Caco-2 (cell line): ENCODE measurements at regions not wholly inside any gene's neighbourhood (a gene's known extent, or its start where the extent isn't known, plus 50 kb on each side); places are given as distances from the start of the nearest gene placed in this dataset.

Source experiments
- BruUV-seq: library from RNA; stranded (reverse); fragments of 400-500 nt; replicated peaks from 2 replicates; lab custom pipeline; 2021; lab: Mats Ljungman, UMichigan
- CTCF ChIA-PET: fragments of 300-600 bp; sonication (Branson Sonifier 250); formaldehyde crosslinking; loops from one replicate; lab custom pipeline; 2022; ENCODE audit warnings: antibody characterized with exemption; lab: Charles Lee
- POLR2A ChIA-PET: fragments of 300-600 bp; sonication (Branson Sonifier 250); formaldehyde crosslinking; loops from one replicate; lab custom pipeline; 2022; ENCODE audit warnings: antibody characterized with exemption; lab: Charles Lee
- DNase-seq, 2 experiments: peaks; one replicate each; pipeline versions ENCODE4 v3.0.0 to v3.0.0-alpha.2; 2020 to 2022
- H3K27me3 ChIP-seq: replicated peaks from 2 replicates; pipeline ENCODE4 v1.6.0; 2011; ENCODE audit warnings: low read length; ENCODE audit not compliant: control insufficient read depth, insufficient read depth
- H3K36me3 ChIP-seq: 2 replicates; pipeline ENCODE4 v1.5.1; 2011; ENCODE audit warnings: low read length; ENCODE audit not compliant: control insufficient read depth, insufficient read depth
- H3K4me1 ChIP-seq: fragments of 250-450 bp; sonication (Bioruptor Pico); 2 replicates; pipeline ENCODE4 v1.5.1; 2020; ENCODE audit warnings: mild to moderate bottlenecking
- H3K4me3 ChIP-seq: 2 replicates; pipeline ENCODE4 v1.5.1; 2011; ENCODE audit warnings: low read depth, mild to moderate bottlenecking, control low read depth, low read length
- H3K9me3 ChIP-seq: fragments of 250-450 bp; sonication (Bioruptor Pico); 2 replicates; pipeline ENCODE4 v1.5.1; 2020; ENCODE audit warnings: mild to moderate bottlenecking, moderate library complexity
- H3K27ac Mint-ChIP-seq: one replicate; pipeline ENCODE4 v1.8.0; 2022; ENCODE audit warnings: mixed read lengths; ENCODE audit not compliant: unreplicated experiment
- H3K27me3 Mint-ChIP-seq: one replicate; pipeline ENCODE4 v1.8.0; 2022; ENCODE audit warnings: mixed read lengths; ENCODE audit not compliant: insufficient read depth, unreplicated experiment
- H3K36me3 Mint-ChIP-seq: one replicate; pipeline ENCODE4 v1.8.0; 2022; ENCODE audit warnings: mild to moderate bottlenecking, mixed read lengths; ENCODE audit not compliant: insufficient read depth, unreplicated experiment
- H3K4me1 Mint-ChIP-seq: one replicate; pipeline ENCODE4 v1.8.0; 2022; ENCODE audit warnings: low read depth, mixed read lengths; ENCODE audit not compliant: unreplicated experiment
- H3K4me3 Mint-ChIP-seq: one replicate; pipeline ENCODE4 v1.8.0; 2022; ENCODE audit warnings: mild to moderate bottlenecking, moderate library complexity, mixed read lengths; ENCODE audit not compliant: unreplicated experiment
- H3K9me3 Mint-ChIP-seq: one replicate; pipeline ENCODE4 v1.8.0; 2022; ENCODE audit warnings: mixed read lengths; ENCODE audit not compliant: unreplicated experiment
- intact Hi-C: fragments of 100-400 bp; cut with micrococcal nuclease; formaldehyde crosslinking; loops from one replicate; pipeline ENCODE4 v1.10.0; 2022; ENCODE audit not compliant: unreplicated experiment
- TF ChIP-seq, protein P1 (sequence below), 2 experiments: fragments of 200-600 bp in 1 of 2; IDR thresholded peaks; 1 replicate in 1 of 2; 2 replicates in 1 of 2; pipeline versions ENCODE4 v1.5.1 to v1.8.0; 2011 to 2022; ENCODE audit warnings: antibody characterized with exemption in 1 of 2, control low read depth in 1 of 2, inconsistent platforms in 1 of 2, low read depth in 1 of 2, low read length in 1 of 2, mild to moderate bottlenecking in 1 of 2, moderate library complexity in 1 of 2; ENCODE audit not compliant: insufficient read depth in 1 of 2, severe bottlenecking in 1 of 2, unreplicated experiment in 1 of 2

DNA sequence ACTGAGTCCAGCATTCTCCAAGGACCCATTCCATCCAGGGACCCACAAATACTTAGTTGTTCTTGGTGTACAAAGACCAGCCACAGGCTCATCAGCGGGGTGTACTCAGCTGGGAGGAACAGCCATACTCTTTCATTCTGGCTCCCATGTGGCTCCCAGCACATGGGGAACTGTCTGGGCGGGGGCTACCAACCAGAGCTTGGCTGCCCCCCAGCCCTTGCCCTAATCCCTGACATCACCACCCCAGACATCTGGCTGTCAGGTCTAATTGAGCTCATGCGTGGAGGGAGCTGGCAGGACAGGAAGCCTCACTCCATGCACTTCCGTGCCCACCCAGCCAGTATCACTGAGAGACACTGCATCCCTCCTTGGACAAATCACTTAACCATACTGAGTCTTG lies 283.6 kb downstream of the DYSF start:
- Mint-ChIP-seq H3K4me3 (no peak overlapping the region), H3K27ac (no peak overlapping the region), H3K9me3 (peaks cover 11% of the 10 kb centered on the region), H3K4me1 (peaks cover 11% of the 10 kb centered on the region), H3K36me3 (no peaks in the 10 kb centered on the region), H3K27me3 (no peaks in the 10 kb centered on the region)
- CTCF ChIA-PET = no interaction called here
- no peaks in the 10 kb centered on the region for H3K27me3 ChIP-seq
- no peaks in the 10 kb centered on the region for H3K36me3 ChIP-seq
- POLR2A ChIA-PET = no interaction called here
- H3K4me3 ChIP-seq = no peak overlapping the region
- peaks cover 14% of the 10 kb centered on the region for H3K4me1 ChIP-seq
- TF ChIP-seq, protein P1, sequence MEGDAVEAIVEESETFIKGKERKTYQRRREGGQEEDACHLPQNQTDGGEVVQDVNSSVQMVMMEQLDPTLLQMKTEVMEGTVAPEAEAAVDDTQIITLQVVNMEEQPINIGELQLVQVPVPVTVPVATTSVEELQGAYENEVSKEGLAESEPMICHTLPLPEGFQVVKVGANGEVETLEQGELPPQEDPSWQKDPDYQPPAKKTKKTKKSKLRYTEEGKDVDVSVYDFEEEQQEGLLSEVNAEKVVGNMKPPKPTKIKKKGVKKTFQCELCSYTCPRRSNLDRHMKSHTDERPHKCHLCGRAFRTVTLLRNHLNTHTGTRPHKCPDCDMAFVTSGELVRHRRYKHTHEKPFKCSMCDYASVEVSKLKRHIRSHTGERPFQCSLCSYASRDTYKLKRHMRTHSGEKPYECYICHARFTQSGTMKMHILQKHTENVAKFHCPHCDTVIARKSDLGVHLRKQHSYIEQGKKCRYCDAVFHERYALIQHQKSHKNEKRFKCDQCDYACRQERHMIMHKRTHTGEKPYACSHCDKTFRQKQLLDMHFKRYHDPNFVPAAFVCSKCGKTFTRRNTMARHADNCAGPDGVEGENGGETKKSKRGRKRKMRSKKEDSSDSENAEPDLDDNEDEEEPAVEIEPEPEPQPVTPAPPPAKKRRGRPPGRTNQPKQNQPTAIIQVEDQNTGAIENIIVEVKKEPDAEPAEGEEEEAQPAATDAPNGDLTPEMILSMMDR (IDR thresholded peaks at IDR 0.05; ENCODE audit: insufficient read depth in 1 of 2, low read depth in 1 of 2, low read length in 1 of 2, severe bottlenecking in 1 of 2, unreplicated experiment in 1 of 2) = no peak
- no peak for DNase-seq
- intact Hi-C loops = no loop called here
- BruUV-seq = no TSS peak
- no peaks in the 10 kb centered on the region for H3K9me3 ChIP-seq

DNA sequence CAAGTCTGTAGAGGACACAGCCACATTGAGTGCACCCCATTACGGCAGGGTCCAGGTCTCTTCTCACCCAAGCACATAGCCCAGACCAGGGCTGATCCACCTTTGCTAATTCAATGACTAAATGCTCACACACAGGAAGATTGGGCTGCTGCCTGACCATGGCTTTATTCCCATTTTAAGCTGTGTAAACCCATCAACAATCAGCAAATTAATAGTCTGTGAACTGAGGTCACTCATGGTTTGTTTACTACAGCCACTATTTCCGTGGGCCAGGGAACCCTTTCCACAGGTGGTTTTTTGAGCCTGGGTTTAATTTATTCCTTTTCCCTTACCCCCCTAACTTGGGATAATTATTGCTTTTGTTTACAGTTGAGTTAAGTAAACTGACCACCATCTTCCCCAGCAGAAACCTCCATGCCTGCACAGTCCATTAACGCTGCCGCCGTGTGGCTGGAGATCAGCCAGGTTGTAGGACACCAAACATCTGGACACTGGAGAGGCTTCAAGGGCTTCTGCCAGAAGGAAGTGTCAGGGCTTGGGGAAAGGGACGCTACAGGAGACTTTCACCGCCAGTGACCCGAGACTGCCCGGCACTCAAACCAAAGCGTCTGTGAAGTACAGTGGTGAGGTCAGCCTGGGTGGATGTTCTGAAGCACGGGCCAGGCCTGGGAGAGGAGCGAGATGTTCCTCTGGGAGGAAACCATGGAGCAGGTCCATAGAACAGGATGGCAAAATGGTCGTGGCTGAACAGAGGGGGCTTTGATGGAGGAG lies 282.9 kb downstream of the DYSF start:
- Mint-ChIP-seq H3K36me3 (no peaks in the 10 kb centered on the region), H3K27me3 (no peaks in the 10 kb centered on the region), H3K4me1 (peaks cover 6% of the 10 kb centered on the region), H3K4me3 (no peak overlapping the region), H3K27ac (no peak overlapping the region), H3K9me3 (peaks cover 11% of the 10 kb centered on the region)
- no peaks in the 10 kb centered on the region for H3K9me3 ChIP-seq
- no peak overlapping the region for H3K4me3 ChIP-seq
- ChIA-PET CTCF (no interaction called here), POLR2A (no interaction called here)
- no peaks in the 10 kb centered on the region for H3K27me3 ChIP-seq
- intact Hi-C loops = no loop called here
- BruUV-seq = no TSS peak
- DNase-seq = no peak
- no peaks in the 10 kb centered on the region for H3K36me3 ChIP-seq
- H3K4me1 ChIP-seq = peaks cover 7% of the 10 kb centered on the region; the same call in 1 of the 2 replicates
- TF ChIP-seq, protein P1 (IDR thresholded peaks at IDR 0.05; ENCODE audit: insufficient read depth in 1 of 2, low read depth in 1 of 2, low read length in 1 of 2, severe bottlenecking in 1 of 2, unreplicated experiment in 1 of 2) = no peak
